RPMI7951 (cell line): ENCODE measurements at regions not wholly inside any gene's neighbourhood (a gene's known extent, or its start where the extent isn't known, plus 50 kb on each side); places are given as distances from the start of the nearest gene placed in this dataset.

Source experiments
- DNase-seq: peaks from one replicate; pipeline ENCODE4 v3.0.0-alpha.2; 2012; ENCODE audit warnings: low read depth

DNA sequence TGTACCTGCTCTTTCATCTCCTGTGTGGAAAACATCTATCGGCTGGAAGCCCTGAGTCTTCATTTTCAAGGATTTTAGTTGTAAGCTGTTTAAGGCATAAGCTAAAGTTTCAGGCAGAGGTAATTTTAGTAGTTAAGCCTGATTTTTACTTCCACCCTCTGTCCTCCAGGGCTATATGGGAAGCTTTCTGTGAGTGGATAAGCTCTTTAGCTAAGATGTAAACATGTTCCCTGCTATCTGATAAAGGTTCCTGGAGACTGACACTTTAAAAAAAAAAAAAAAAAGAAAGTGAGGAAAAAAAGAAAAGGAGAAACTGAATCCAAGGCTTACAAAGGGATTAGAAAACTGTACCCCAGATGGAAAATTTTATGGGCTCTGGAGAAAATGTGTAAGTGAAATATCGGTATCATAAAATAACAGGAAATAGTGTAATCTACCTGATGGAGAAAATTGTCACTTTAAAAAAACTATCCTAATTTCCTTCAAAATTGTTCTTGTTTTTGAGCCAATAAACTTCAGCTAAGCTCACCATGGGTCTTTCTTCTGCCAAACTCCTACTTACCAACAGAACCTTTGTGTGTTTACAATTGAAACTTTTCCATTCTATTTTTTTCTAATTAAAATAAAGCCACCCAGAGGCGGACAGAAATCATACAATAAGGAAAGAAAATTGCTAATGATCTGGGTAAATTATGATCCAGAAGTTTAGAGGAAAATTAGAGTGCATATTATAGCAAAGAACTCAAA lies 180.5 kb downstream of the TGFB2 start:
- no peak for DNase-seq

GRCh38 chr1:218526198-218526580 lies 181.1 kb downstream of the TGFB2 start:
- no peak for DNase-seq

DNA sequence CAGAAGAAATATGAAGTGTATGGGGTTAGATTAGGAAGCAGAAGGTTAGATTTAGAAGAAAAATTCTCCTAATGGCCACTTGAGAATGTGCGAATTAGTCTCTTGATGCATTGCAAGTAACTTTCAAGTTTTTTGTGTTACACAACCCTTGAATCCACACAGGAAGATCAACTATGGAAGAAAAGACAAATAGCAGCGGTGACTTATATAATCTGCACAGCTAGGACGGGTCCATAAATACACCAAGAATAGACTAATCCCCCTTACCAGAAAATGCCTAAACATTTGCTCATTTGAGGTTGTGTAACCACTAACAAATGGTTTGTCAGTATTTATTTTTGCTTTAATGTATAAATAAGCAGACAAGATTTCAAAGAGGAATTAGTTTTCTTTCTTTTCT lies 182.6 kb downstream of the TGFB2 start:
- DNase-seq = no peak

GRCh38 chr1:218529646-218530300 lies 184.6 kb downstream of the TGFB2 start:
- DNase-seq = no peak

GRCh38 chr1:218531936-218532335 lies 186.8 kb downstream of the TGFB2 start:
- DNase-seq = no peak

DNA sequence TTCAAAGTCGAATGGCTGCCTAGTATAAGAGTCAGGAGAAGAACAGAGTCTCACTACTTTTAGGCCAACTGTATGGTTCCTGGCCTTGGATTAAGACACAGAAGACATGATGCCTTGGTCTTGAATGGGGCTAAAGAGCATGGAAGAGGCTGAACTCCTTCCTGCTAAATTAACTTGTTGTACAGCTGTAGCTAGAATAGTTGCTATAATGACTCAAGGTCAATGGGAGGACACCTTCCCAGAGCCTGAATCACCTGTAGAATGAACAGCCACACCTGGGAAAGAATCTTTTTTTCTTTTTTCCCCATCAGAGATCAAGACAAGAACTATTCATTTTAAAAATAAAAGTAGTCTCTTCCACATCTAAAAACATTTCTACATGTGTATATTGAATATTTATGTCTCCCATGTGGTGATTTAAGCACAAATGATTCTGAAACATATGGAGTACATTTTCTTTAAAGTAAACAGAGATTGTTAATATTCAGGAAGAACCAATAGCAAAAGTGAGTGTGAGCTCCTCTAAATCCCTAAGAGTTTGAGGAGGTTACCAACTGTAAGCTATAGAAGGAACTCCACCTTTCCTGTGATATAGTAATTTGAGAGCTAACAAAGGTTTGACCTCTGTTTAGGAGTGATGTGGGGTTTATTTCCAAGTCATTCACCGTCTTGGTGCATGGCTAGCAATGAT lies 191.3 kb downstream of the TGFB2 start:
- no peak for DNase-seq

- DNase-seq = no peak
These were observed 192.2 kb downstream of the TGFB2 start for GRCh38 chr1:218537122-218537913.

DNA sequence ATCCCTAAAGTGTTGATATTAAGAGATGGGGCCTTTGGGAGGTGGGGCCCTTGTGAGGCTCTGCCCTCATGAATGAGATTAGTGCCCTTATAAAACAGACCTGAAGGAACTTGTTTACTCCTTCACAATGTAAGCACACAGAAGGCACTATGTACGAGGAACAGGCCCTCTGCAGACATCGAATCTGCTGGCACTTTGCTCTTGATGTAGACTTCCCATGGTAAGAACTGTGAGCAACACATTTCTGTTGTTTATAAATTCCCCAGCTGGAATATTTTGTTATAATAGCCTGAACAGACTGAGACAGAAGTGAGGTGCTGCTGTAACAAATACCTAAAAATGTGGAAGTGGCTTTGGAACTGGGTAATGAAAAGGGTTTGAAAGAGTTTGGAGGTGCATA lies 193.2 kb downstream of the TGFB2 start:
- no peak for DNase-seq

DNA sequence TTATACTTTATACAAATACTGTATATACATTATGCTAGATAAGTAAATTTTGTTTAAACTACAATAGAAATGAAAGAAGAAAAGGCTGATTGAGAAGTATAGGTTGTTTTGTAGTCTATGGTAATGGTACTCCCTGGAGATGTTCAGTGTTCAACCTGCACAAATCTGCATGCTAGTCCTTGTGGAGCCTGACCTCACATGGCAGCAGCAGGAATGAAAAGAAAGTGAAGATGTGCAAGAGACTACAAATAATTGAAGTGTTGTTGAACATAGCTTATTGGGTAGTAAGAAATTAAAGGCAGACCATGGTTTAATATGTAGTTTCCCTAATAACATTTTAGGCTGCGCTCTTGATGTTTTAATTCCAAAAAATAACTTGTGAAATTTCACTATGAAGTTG lies 201.2 kb downstream of the TGFB2 start:
- DNase-seq = peak; percentile 49

- DNase-seq = no peak
These were observed 203.0 kb downstream of the TGFB2 start for GRCh38 chr1:218547957-218548730.

- DNase-seq = no peak
These were observed 203.6 kb downstream of the TGFB2 start for GRCh38 chr1:218548764-218549163.

GRCh38 chr1:218553197-218553596 lies 208.1 kb downstream of the TGFB2 start:
- DNase-seq = peak; percentile 57

- DNase-seq = no peak
These were observed 210.9 kb downstream of the TGFB2 start for GRCh38 chr1:218556016-218556415.

- DNase-seq = peak; percentile 33
These were observed 212.6 kb downstream of the TGFB2 start for GRCh38 chr1:218557731-218558130.

DNA sequence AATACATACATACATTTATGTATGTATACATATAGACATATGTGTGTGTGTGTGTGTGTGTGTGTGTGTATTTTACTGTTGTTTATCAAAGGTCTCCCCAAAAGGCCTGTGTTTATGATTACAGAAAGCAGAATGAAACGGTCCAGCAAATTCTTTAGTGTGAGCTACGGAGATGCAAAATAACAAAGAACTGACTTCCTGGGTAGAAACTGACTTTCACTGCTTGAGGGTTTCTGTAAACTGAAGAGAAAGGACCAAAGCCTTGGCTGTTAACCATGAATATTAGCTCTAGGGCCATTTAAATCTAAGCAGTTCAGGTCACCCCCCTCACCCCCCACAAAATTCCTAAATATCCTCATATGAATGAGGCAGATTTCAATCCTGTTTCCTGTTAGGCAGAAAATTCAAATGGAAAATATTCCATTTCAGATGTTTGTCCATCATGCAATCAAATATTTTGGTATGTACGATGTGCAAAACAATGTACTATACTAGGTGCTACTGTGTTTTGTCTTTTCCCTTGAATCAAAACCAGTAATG lies 213.2 kb downstream of the TGFB2 start:
- no peak for DNase-seq

DNA sequence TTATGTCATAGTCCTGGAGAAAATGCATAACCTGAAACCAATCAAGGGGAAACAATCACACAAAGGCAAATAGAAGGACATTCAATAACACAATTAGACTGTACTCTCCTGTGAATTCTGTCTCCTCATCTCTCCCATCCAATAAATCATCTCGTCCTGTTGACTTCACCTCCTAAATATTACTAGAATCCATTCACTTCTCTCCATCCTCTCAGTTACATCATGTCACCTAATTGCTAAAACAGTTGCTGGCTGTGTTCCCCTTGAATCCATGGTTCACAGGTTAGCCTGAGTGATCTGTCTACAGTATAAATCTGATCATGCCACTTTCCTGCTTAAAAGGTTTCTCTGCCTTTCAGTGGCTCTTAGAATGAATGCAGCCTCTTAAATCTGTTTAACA lies 220.2 kb downstream of the TGFB2 start:
- DNase-seq = no peak

DNA sequence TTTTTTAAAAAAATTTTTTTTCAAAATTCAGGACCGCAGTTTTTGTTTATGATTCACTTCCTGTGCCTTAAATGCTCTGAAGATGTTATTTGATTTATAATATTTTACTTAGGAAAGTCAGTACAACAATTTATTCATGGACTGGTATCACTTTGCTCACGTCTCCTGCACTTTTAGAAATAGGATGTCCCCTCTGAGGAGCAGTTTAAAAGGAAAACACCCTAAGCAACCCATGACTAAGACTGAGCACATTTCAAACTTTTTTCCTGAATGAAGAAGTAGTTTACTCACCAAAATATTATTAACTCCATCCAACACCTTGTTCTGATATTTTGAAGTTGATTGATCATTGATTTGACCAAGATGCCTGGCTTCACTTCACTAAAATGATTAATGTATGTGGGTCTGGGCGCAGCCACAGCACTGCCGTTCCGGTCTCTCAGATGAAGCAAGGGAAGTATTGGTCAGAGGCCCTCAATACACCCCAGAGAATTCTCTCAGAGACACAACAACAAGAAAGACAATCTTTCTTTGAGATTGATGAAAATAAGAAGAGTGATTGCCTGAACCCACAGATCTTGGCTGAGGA lies 223.9 kb downstream of the TGFB2 start:
- DNase-seq = no peak

DNA sequence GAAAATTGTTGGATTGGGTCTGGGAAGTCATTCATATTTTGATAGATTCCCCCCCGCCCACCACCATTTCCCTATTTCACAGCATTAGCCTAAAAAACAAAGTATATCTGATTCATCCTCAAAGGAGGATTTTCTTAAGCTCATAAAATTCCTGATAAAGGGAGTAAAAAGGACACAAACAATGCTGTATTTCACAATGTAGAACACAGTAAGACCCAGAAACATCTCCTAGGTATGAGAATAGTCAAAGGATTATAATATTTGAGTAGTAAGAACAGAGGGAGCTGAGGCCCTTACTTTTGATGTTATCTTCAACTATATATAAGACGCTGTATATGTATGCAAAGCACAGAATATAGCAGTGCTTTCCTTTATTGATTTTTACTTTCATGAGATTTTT lies 225.3 kb downstream of the TGFB2 start:
- DNase-seq = no peak

DNA sequence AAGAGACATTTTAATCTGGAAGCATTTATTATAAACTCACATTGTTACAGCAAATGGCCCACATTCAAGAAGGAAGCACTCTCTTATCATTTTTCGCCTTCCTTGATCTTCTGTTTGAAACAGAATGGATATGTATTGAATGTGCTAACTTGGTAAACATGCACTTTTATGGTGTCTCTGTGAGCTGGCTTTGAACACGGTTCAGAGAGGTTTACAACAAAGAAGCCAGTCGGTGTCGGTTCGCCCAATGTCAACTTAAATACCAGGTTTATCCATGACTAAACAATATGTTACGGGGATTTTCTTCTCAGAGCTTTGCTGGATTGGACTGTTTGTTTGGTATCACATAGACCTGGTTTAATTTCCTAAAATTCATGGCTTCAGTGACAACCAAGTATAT lies 226.4 kb downstream of the TGFB2 start:
- no peak for DNase-seq

GRCh38 chr1:218572050-218572449 lies 226.9 kb downstream of the TGFB2 start:
- no peak for DNase-seq

DNA sequence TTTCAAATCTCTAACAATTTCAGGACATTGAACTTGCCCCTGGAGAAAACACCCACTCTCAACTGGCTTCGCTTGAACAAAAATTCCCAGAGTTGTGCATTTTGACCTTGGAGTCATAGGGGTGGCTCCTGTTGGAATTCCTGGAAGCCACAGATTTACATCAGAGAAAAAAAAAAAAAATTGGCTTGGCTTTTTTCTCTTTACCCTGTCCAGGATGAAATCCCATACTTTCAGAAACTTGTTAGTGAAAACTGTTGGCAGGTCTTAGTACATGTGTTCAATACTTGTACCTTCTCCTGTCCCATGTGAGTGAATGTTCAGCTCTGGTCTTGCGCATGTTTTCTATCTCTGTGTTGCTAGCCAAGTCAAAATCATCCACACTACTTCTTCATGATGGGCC lies 228.8 kb downstream of the TGFB2 start:
- peak; percentile 25 for DNase-seq
